Mucosa of descending colon (tissue), 3 donors: ENCODE measurements at regions not wholly inside any gene's neighbourhood (a gene's known extent, or its start where the extent isn't known, plus 50 kb on each side); places are given as distances from the start of the nearest gene placed in this dataset.
A peak's percentile ranks its signal among the peaks of the same experiment; 100 is the strongest.
"Not testable (repeated sequence)": the region's sequence is repeated elsewhere in the genome, so short reads cannot be mapped to it uniquely, and the experiment has no call there.

ENCODE experiments used
- ATAC-seq: fragments of 200-7000 bp; cut with Tn5 transposase; one replicate; pipeline ENCODE4 v1.9.1; 2020; ENCODE audit warnings: mild to moderate bottlenecking, moderate library complexity
- DNase-seq, 3 donors: peaks; one replicate each; pipeline ENCODE4 v3.0.0-alpha.2; 2020
- H3K36me3 ChIP-seq: fragments of 200-600 bp; one replicate; pipeline ENCODE4 v1.8.0; 2021; ENCODE audit warnings: low read depth, mild to moderate bottlenecking
- H3K4me1 ChIP-seq: fragments of 200-600 bp; one replicate; pipeline ENCODE4 v1.8.0; 2021; ENCODE audit warnings: low read depth, mild to moderate bottlenecking
- H3K4me3 ChIP-seq: fragments of 200-600 bp; one replicate; pipeline ENCODE4 v1.8.0; 2021; ENCODE audit warnings: mild to moderate bottlenecking
- H3K9me3 ChIP-seq: fragments of 200-600 bp; one replicate; pipeline ENCODE4 v1.8.0; 2021; ENCODE audit warnings: mild to moderate bottlenecking
- intact Hi-C, 2 donors: fragments of 100-400 bp; cut with DNase I in 1 of 2; cut with micrococcal nuclease in 1 of 2; formaldehyde crosslinking; loops; one replicate each; pipeline versions ENCODE4 v1.11.0 to v1.11.1; 2022; cut with DNase I, micrococcal nuclease
- TF ChIP-seq, protein P1 (sequence below): fragments of 200-600 bp; IDR thresholded peaks from one replicate; pipeline ENCODE4 v1.8.0; 2022; ENCODE audit warnings: antibody characterized with exemption, mild to moderate bottlenecking
- donor health status: DM: no; HTN: no; CAD: no; lungs with moderate emphysema.
- donor health status: DM: no; HTN: no; CAD: no.
- donor health status: DM: no; HTN: yes; CAD: no.

DNA sequence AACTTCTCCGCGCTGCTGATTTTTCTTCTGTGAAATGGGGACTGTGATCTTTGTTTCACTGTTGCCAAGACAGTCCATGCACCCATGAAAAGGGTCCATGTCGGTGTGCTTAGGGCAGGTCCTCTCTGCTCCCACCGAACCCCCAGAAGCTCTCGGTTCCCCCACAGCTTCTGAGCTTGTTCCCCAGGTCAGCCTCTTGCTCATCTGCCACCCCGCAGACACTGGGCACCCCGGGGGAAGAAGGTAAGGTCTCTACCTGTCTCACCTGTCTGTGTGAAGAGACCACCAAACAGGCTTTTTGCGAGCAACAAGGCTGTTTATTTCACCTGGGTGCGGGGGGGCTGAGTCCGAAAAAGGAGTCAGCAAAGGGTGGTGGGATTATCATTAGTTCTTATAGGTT is 66.2 kb upstream of the NANOS1 start:
- ATAC-seq = no peak
- DNase-seq = no peak
- H3K4me1 ChIP-seq = no peaks in the 10 kb centered on the region
- TF ChIP-seq, protein P1, sequence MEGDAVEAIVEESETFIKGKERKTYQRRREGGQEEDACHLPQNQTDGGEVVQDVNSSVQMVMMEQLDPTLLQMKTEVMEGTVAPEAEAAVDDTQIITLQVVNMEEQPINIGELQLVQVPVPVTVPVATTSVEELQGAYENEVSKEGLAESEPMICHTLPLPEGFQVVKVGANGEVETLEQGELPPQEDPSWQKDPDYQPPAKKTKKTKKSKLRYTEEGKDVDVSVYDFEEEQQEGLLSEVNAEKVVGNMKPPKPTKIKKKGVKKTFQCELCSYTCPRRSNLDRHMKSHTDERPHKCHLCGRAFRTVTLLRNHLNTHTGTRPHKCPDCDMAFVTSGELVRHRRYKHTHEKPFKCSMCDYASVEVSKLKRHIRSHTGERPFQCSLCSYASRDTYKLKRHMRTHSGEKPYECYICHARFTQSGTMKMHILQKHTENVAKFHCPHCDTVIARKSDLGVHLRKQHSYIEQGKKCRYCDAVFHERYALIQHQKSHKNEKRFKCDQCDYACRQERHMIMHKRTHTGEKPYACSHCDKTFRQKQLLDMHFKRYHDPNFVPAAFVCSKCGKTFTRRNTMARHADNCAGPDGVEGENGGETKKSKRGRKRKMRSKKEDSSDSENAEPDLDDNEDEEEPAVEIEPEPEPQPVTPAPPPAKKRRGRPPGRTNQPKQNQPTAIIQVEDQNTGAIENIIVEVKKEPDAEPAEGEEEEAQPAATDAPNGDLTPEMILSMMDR = no peak
- no peaks in the 10 kb centered on the region for H3K9me3 ChIP-seq
- intact Hi-C loops = no loop called here
- no peak overlapping the region for H3K4me3 ChIP-seq
- no peaks in the 10 kb centered on the region for H3K36me3 ChIP-seq

DNA sequence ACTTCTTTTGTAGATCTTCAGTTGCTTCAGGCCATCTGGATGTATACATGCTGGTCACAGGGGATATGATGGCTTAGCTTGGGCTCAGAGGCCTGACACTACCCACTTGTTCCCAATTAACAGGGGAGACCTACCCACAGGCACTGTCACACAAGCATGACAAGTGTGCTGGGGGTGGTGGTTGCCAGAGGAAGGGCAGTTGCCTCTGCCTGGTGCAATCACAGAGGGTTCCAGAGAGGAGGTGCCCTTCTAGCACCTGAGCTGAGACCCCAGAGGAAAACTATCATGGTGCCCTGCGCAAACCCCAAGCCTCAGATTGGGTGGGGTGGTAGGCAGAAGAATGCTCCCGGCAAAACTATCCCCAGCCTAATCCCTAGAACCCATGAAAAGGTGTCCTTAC is 65.6 kb upstream of the NANOS1 start:
- no peaks in the 10 kb centered on the region for H3K9me3 ChIP-seq
- H3K4me3 ChIP-seq = no peak overlapping the region
- H3K36me3 ChIP-seq = no peaks in the 10 kb centered on the region
- TF ChIP-seq, protein P1 = no peak
- ATAC-seq = no peak
- intact Hi-C loops = no loop called here
- no peaks in the 10 kb centered on the region for H3K4me1 ChIP-seq
- no peak for DNase-seq

DNA sequence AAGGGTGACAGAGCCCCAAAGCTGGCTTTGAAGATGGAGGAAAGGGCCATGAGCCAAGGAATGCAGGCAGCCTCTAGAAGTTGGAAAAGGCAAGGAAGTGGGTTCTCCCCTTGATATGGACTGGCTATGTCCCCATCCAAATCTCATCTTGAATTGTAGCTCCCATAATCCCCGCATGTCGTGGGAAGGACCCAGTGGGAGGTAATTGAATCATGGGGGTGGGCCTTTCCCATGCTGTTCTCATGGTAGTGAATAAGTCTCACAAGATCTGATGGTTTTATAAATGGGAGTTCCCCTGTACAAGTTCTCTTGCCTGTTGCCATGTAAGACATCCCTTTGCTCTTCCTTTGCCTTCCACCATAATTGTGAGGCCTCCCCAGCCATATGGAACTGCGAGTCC is 65.0 kb upstream of the NANOS1 start:
- intact Hi-C loops, H3K4me1 ChIP-seq, DNase-seq, H3K4me3 ChIP-seq, ATAC-seq, H3K36me3 ChIP-seq, H3K9me3 ChIP-seq: not testable (repeated sequence)

DNA sequence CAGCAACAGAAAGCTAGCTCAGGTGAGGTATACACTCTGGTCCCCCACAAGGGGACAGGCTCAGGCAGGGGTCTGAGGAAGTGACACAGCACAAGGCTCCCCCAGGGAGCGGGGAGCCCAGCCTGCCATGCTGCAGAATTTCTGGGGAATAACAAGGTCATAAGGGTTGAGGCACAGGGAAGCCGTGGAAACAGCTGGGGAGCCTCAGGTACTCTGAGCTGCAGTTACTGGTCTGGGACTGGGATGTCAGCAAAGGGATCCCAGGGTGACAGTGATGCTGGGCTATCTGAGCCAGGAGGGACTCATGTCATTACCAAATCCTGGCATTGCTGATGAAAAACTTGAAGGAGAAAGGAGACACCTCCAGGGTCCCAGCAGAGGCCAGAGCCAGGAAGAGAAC is 64.4 kb upstream of the NANOS1 start:
- H3K9me3 ChIP-seq = no peaks in the 10 kb centered on the region
- ATAC-seq = no peak
- H3K4me1 ChIP-seq = no peaks in the 10 kb centered on the region
- intact Hi-C loops = no loop called here
- no peak for DNase-seq
- TF ChIP-seq, protein P1 = no peak
- H3K4me3 ChIP-seq = no peak overlapping the region
- no peaks in the 10 kb centered on the region for H3K36me3 ChIP-seq

DNA sequence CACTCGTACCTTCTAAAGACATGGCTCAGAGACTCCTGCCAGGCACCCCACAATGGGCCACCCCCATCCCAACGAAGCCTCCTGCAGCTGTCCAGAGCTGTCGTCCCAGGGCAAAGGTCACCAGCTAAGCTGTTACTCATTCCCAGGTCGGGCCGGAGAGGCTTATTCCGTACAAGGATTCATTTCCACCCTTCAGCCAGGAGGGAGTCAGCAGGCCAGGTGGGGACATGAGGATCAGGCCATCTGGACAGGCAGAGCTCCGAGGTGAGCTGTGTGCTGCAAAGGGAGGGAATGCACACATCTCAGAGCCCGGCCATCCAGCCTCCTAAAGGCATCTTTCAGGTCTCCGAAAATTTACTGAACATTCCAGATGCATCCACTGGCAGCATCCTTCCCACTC is 63.9 kb upstream of the NANOS1 start:
- TF ChIP-seq, protein P1 = no peak
- no peaks in the 10 kb centered on the region for H3K36me3 ChIP-seq
- intact Hi-C loops = no loop called here
- H3K4me3 ChIP-seq = no peak overlapping the region
- DNase-seq = no peak
- ATAC-seq = peak; percentile 14
- H3K4me1 ChIP-seq = no peaks in the 10 kb centered on the region
- H3K9me3 ChIP-seq = no peaks in the 10 kb centered on the region

DNA sequence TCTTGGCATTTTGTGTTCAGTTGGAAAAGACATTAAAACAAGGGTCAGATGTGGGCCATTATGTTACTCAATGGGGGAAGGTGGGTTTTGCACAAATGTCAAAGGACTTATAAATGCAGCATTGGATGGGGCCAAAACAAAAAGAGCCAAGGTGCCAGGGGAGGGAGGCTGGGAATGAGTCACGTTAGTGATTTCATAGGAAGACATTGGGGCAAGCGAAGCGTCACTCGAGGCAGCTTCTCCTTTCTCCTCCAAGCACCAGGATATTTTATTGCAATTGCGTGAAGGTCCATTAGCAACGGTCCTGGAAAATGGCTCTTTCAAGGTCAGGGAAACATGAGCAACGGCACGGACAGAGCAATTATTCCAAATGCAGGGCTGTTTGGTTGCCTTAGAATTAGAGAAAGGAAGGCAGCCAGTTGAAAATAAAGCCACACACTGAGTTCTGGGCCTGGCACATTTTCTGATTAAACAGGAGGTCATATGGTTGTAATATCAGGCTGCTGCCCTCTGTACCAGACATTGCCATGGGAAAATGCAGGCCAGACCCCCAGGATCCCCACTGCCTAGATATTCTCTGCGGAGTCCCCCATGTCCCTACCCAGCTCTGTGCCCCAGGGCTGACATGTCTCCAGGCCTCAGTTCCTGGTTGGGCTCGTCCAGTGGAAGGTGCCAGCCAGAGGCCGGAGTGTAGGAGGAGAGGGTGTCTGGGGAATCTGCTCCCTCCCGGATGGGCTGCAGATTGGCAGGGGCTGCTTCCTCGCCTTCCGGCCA is 63.3 kb upstream of the NANOS1 start:
- intact Hi-C loops = no loop called here
- no peak overlapping the region for H3K4me3 ChIP-seq
- no peaks in the 10 kb centered on the region for H3K9me3 ChIP-seq
- no peaks in the 10 kb centered on the region for H3K36me3 ChIP-seq
- DNase-seq (no peak), ATAC-seq (no peak)
- no peaks in the 10 kb centered on the region for H3K4me1 ChIP-seq
- TF ChIP-seq, protein P1 = no peak
